B cell (primary cell): ENCODE measurements at regions not wholly inside any gene's neighbourhood (a gene's known extent, or its start where the extent isn't known, plus 50 kb on each side); places are given as distances from the start of the nearest gene placed in this dataset.

ENCODE experiments used
- ATAC-seq: fragments of 200-7000 bp; cut with Tn5 transposase; one replicate; pipeline ENCODE4 v1.10.0; 2021; ENCODE audit warnings: low read depth, mild to moderate bottlenecking, moderate number of reproducible peaks, moderate library complexity
- CTCF ChIA-PET: fragments of 350-600 bp; sonication (Branson Sonifier 250); formaldehyde crosslinking; loops from one replicate; lab custom pipeline; 2021; ENCODE audit warnings: antibody characterized with exemption, inconsistent platforms; lab: Charles Lee
- POLR2A ChIA-PET: fragments of 350-600 bp; sonication (Branson Sonifier 250); formaldehyde crosslinking; loops from one replicate; lab custom pipeline; 2021; ENCODE audit warnings: antibody characterized with exemption; lab: Charles Lee
- DNase-seq: peaks from one replicate; pipeline ENCODE4 v3.0.0; 2013
- H2AFZ ChIP-seq: 2 replicates; pipeline ENCODE4 v1.6.1; 2012; ENCODE audit warnings: mild to moderate bottlenecking, low read depth, low read length; ENCODE audit not compliant: insufficient read depth, poor library complexity, severe bottlenecking
- H3K27ac ChIP-seq, 2 donors: 1 replicate in 1 of 2; 2 replicates in 1 of 2; pipeline ENCODE4 v1.5.1; 2012 to 2013; ENCODE audit warnings: low read length in 2 of 2, mild to moderate bottlenecking in 2 of 2, moderate library complexity in 1 of 2
- H3K27me3 ChIP-seq, 4 experiments: fragments of 200-600 bp in 1 of 4; sonication (generic) in 1 of 4; replicated peaks in 1 of 4; 1 replicate in 2 of 4; 2 replicates in 2 of 4; pipeline versions ENCODE4 v1.6.1 to v1.7.0; 2013 to 2016; ENCODE audit warnings: low read length in 3 of 4, mild to moderate bottlenecking in 2 of 4, mixed read lengths in 1 of 4, moderate library complexity in 1 of 4; ENCODE audit not compliant: insufficient read depth in 4 of 4, control insufficient read depth in 3 of 4; ENCODE audit errors: control extremely low read depth in 1 of 4
- H3K36me3 ChIP-seq, 2 experiments: replicated peaks in 1 of 2; 1 replicate in 1 of 2; 2 replicates in 1 of 2; pipeline versions ENCODE4 v1.6.1 to v1.7.1; 2013; ENCODE audit warnings: low read length in 1 of 2; ENCODE audit not compliant: insufficient read depth in 2 of 2, control insufficient read depth in 1 of 2; ENCODE audit errors: control extremely low read depth in 1 of 2, extremely low read depth in 1 of 2
- H3K4me1 ChIP-seq, 2 donors: fragments of 200-600 bp in 1 of 2; sonication (generic) in 1 of 2; 1 replicate in 1 of 2; 2 replicates in 1 of 2; pipeline versions ENCODE4 v1.5.1 to v1.6.1; 2013 to 2017; ENCODE audit warnings: low read length in 2 of 2; ENCODE audit not compliant: control insufficient read depth in 2 of 2, insufficient read depth in 2 of 2
- H3K4me2 ChIP-seq: replicated peaks from 2 replicates; pipeline ENCODE3; 2012; ENCODE audit warnings: mild to moderate bottlenecking, low read depth, low read length; ENCODE audit not compliant: poor library complexity, severe bottlenecking
- H3K4me3 ChIP-seq, 5 experiments: fragments of 200-600 bp in 1 of 5; sonication (generic) in 1 of 5; 1 replicate in 3 of 5; 2 replicates in 2 of 5; pipeline versions ENCODE4 v1.5.1 to v1.7.0; 2011 to 2016; ENCODE audit warnings: low read length in 4 of 5, mild to moderate bottlenecking in 4 of 5, low read depth in 2 of 5, control low read depth in 1 of 5, moderate library complexity in 1 of 5; ENCODE audit not compliant: insufficient read depth in 1 of 5; ENCODE audit errors: control extremely low read depth in 1 of 5, extremely low read depth in 1 of 5
- H3K79me2 ChIP-seq: fragments of 200-600 bp; sonication (generic); one replicate; pipeline ENCODE4 v1.6.0; 2016; ENCODE audit warnings: low read length; ENCODE audit not compliant: control insufficient read depth, insufficient read depth
- H3K9ac ChIP-seq: fragments of 200-600 bp; sonication (generic); 2 replicates; pipeline ENCODE4 v1.6.1; 2017; ENCODE audit warnings: mild to moderate bottlenecking, low read length, moderate library complexity
- H3K9me3 ChIP-seq, 3 donors: one replicate each; pipeline versions ENCODE4 v1.6.1 to v1.7.1; 2013; ENCODE audit warnings: low read length in 2 of 3; ENCODE audit not compliant: control insufficient read depth in 2 of 3, insufficient read depth in 1 of 3; ENCODE audit errors: control extremely low read depth in 1 of 3
- H4K20me1 ChIP-seq: 2 replicates; pipeline ENCODE4 v1.6.0; 2012; ENCODE audit warnings: mild to moderate bottlenecking, low read length; ENCODE audit not compliant: insufficient read depth, control insufficient read depth, poor library complexity, severe bottlenecking
- H3K27ac Mint-ChIP-seq: one replicate; pipeline ENCODE4 v1.8.0; 2021; ENCODE audit warnings: mixed read lengths
- H3K27me3 Mint-ChIP-seq: one replicate; pipeline ENCODE4 v1.8.0; 2021; ENCODE audit warnings: mixed read lengths
- H3K4me1 Mint-ChIP-seq: one replicate; pipeline ENCODE4 v1.8.0; 2021; ENCODE audit warnings: mixed read lengths
- H3K4me3 Mint-ChIP-seq: one replicate; pipeline ENCODE4 v1.8.0; 2021; ENCODE audit warnings: mixed read lengths
- H3K9me3 Mint-ChIP-seq: one replicate; pipeline ENCODE4 v1.8.0; 2022; ENCODE audit warnings: mixed read lengths; ENCODE audit not compliant: insufficient read depth
- CTCF ChIP-seq: fragments of 200-600 bp; IDR thresholded peaks from one replicate; pipeline ENCODE4 v1.8.0; 2022; ENCODE audit warnings: antibody characterized with exemption, mild to moderate bottlenecking
- EZH2 ChIP-seq: IDR thresholded peaks from 2 replicates; pipeline ENCODE4 v1.6.1; 2012; ENCODE audit warnings: borderline replicate concordance, low read depth, mild to moderate bottlenecking, moderate library complexity, low read length; ENCODE audit not compliant: insufficient read depth, poor library complexity, severe bottlenecking
- WGBS: methylation state at CpG from one replicate; pipeline ENCODE4 v1.1.5; 2013; ENCODE audit warnings: missing lambda C conversion rate; ENCODE audit not compliant: insufficient coverage; 5-methylcytosine and 5-hydroxymethylcytosine counted together
- intact Hi-C: fragments of 100-400 bp; cut with micrococcal nuclease; formaldehyde crosslinking; loops from one replicate; pipeline ENCODE4 v1.10.0; 2022

GRCh38 chr5:135156337-135156714 is 122.3 kb upstream of the PITX1 start:
- intact Hi-C loops = no loop called here
- POLR2A ChIA-PET = no interaction called here
- CTCF ChIA-PET = no interaction called here
- Histone ChIP-seq H2AFZ (no peak overlapping the region), H3K9ac (no peak overlapping the region), H3K79me2 (no peaks in the 10 kb centered on the region), H3K27ac (no peak overlapping the region), H3K4me1 (no peaks in the 10 kb centered on the region), H3K4me2 (no peak overlapping the region), H3K9me3 (peaks cover 1 to 23% (median 20%) of the 10 kb centered on the region in 3 donors), H3K27me3 (peaks cover 0 to 11% (median 0%) of the 10 kb centered on the region in 4 experiments), H3K36me3 (no peaks in the 10 kb centered on the region), H3K4me3 (no peak overlapping the region), H4K20me1 (no peaks in the 10 kb centered on the region)
- Mint-ChIP-seq H3K4me3 (no peak overlapping the region), H3K27ac (no peak overlapping the region), H3K27me3 (peaks cover 31% of the 10 kb centered on the region), H3K4me1 (no peaks in the 10 kb centered on the region), H3K9me3 (peaks cover 12% of the 10 kb centered on the region)
- WGBS = 89% methylated on average over 6 of the region's 6 CpGs
- TF ChIP-seq EZH2 (no peak), CTCF (no peak)
- DNase-seq (no peak), ATAC-seq (no peak)

DNA sequence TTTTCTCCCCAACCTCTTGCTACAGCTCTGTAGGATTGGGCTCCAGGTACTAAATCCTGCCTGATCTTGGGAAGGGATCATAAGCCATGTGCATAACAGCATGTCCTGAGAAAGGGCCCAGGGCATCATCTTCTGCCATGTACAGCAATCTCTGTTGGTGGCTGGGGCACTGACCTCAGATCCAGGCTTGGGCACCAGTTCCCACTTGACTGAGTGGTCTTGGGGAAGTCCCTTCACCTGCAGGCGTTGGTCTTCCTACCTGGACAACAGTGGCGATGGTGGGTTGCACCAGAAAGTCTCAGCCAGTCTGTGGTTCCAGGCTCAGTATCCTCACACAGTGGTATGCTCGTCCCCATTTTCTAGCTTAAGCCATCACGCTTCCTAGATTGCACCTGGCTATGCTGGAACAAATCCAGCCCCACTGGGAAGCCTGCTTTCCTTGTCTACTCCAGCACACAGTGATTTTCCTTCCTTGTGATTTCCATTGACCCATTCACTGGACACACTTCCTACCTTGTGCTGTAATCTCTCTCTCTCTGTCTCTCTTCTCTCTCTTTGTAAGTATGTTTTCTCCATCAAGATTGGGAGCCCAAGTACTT is 121.7 kb upstream of the PITX1 start:
- Mint-ChIP-seq H3K4me1 (no peaks in the 10 kb centered on the region), H3K27me3 (peaks cover 30% of the 10 kb centered on the region), H3K4me3 (no peak overlapping the region), H3K9me3 (peaks cover 12% of the 10 kb centered on the region), H3K27ac (no peak overlapping the region)
- WGBS = 82% methylated on average over 4 of the region's 4 CpGs
- Histone ChIP-seq H3K79me2 (no peaks in the 10 kb centered on the region), H3K27ac (no peak overlapping the region), H3K36me3 (no peaks in the 10 kb centered on the region), H3K27me3 (peaks cover 0 to 11% (median 0%) of the 10 kb centered on the region in 4 experiments), H3K9me3 (peaks cover 1 to 23% (median 20%) of the 10 kb centered on the region in 3 donors), H2AFZ (no peak overlapping the region), H3K4me2 (no peak overlapping the region), H3K4me1 (no peaks in the 10 kb centered on the region), H3K4me3 (no peak overlapping the region), H4K20me1 (no peaks in the 10 kb centered on the region), H3K9ac (no peak overlapping the region)
- TF ChIP-seq CTCF = no peak
- TF ChIP-seq EZH2 = no peak
- POLR2A ChIA-PET = no interaction called here
- intact Hi-C loops = no loop called here
- no peak for DNase-seq
- no peak for ATAC-seq
- CTCF ChIA-PET = no interaction called here
